Uterus (tissue), 2 donors: ENCODE measurements at regions not wholly inside any gene's neighbourhood (a gene's known extent, or its start where the extent isn't known, plus 50 kb on each side); places are given as distances from the start of the nearest gene placed in this dataset.

Experiments
- CTCF ChIP-seq, 4 experiments: fragments of 200-600 bp in 2 of 4; fragments of 450-650 bp in 2 of 4; sonication (generic) in 2 of 4; IDR thresholded peaks; one replicate each; pipeline ENCODE4 v1.5.1; 2016 to 2019; ENCODE audit warnings: antibody characterized with exemption in 4 of 4, mild to moderate bottlenecking in 2 of 4, moderate library complexity in 1 of 4
- POLR2A ChIP-seq, 2 donors: fragments of 450-650 bp; IDR thresholded peaks; one replicate each; pipeline ENCODE4 v1.6.1; 2016; ENCODE audit warnings: antibody characterized with exemption in 2 of 2, mild to moderate bottlenecking in 1 of 2, moderate library complexity in 1 of 2

GRCh38 chr6:19892260-19892659 is 55.1 kb downstream of the ID4 start:
- no peak for TF ChIP-seq CTCF (IDR thresholded peaks at IDR 0.05)
- no peak for TF ChIP-seq POLR2A (IDR thresholded peaks at IDR 0.05)
